CD1c-positive myeloid dendritic cell (primary cell): ENCODE measurements at regions not wholly inside any gene's neighbourhood (a gene's known extent, or its start where the extent isn't known, plus 50 kb on each side); places are given as distances from the start of the nearest gene placed in this dataset.

Source experiments
- DNase-seq: peaks from one replicate; pipeline ENCODE4 v3.0.0-alpha.2; 2016; ENCODE audit errors: extremely low spot score

GRCh38 chr12:124188561-124189405, 106.1 kb upstream of the RFLNA start:
- no peak for DNase-seq

DNA sequence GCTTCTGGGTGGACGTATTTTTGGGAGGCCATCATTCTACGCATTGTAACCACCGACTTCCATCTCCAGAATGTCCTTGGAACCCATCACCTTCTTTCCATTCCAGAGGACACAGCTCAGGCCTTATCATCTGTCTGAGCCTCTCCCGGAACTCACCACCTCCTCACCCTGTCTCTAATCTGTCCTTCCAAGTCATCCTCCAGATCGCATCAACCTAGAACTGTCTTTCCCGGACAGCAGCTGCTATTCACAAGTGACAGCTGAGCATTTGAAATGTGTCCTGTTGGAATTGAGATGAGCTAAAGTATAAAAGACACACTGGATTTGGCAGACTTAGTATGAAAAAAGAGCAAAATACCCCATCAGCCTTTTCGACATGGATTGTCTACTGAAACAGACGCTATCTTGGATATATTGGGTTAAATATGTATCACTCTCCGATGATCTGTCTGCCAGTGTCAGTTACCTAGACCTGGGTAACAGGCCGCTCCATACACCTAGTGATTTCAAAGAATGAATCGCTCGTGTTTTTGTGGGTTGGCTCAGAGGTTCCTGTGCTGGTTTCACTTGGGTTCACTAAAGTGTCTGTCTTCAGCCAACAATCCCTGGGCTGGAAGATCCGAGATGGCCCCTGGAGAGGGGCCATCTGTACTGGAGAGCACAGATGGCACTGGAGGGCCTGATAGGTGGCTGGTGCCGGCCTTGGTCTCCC, 104.4 kb upstream of the RFLNA start:
- no peak for DNase-seq

GRCh38 chr12:124191024-124191359, 103.9 kb upstream of the RFLNA start:
- peak; percentile 41 for DNase-seq

- no peak for DNase-seq
Measured at GRCh38 chr12:124191966-124192365, 102.9 kb upstream of the RFLNA start.

DNA sequence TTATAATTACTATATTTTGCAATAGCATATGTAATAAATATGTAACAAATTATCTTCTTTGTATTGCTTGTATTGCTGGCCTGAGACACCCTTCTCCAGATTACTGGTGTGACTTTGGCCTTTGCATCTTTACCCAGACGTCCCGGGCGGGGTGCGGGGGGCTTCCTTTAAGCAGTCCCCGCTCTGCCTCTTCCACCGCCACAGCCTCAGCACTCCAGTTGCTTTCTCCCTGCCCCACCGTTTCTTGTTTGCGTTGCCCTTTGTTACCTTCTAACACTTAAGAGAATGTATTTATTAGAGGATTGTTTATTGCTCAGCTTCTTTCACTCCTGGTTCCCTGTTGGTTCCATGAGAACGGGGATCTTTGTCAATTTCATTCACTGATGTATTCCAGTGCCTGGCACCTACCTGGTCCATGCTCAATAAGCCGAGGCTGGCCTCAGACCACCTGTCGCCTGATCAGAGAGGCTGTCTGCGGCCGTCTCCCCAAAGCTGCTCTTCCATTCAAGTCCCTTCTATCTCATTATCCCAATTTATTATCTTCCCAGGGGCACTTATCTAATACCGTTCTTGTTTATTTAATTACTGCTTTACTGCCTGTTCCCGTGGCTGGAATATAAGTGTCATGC, 100.5 kb upstream of the RFLNA start:
- DNase-seq, result no peak

GRCh38 chr12:124194893-124195566, 99.9 kb upstream of the RFLNA start:
- DNase-seq, result no peak

GRCh38 chr12:124195567-124195942, 99.3 kb upstream of the RFLNA start:
- no peak for DNase-seq

GRCh38 chr12:124196236-124196635, 98.7 kb upstream of the RFLNA start:
- no peak for DNase-seq

DNA sequence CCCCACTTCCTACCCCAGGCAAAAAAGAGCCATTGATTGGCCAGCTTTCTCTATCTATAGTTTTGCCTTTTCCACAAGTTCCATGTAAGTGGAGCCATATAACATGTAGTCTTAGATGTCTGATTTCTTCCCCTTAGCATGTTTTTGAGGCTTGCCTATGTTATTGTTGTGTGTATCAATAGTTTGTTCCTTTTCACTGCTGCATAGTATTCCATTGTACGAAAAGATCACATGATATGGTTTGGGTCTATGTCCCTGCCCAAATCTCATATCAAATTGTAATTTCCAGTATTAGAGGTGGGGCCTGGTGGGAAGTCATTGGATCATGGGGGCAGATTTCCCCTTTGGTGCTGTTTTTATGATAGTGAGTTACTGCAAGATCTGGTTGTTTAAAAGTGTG, 93.6 kb upstream of the RFLNA start:
- no peak for DNase-seq

GRCh38 chr12:124203176-124203575, 91.7 kb upstream of the RFLNA start:
- DNase-seq, result no peak

DNA sequence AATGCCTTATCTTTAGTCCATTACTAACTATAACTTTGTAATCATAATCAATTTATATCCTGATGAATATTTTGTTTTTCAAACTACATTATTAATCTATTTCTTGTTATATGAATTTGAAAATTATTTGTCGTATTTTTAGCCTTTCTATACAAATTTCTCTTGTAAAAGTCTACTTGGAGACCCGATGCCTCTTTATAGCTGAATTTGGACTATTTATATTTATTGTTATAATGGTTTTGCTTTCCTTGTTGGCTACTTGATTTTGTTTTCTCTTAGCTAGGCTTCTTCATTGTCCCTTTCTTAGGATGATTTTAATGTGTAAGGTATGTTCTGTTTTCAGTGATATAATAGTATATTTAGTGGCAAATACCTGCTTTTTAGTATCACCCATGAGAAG, 89.5 kb upstream of the RFLNA start:
- no peak for DNase-seq

GRCh38 chr12:124207049-124207448, 87.8 kb upstream of the RFLNA start:
- DNase-seq, result no peak

DNA sequence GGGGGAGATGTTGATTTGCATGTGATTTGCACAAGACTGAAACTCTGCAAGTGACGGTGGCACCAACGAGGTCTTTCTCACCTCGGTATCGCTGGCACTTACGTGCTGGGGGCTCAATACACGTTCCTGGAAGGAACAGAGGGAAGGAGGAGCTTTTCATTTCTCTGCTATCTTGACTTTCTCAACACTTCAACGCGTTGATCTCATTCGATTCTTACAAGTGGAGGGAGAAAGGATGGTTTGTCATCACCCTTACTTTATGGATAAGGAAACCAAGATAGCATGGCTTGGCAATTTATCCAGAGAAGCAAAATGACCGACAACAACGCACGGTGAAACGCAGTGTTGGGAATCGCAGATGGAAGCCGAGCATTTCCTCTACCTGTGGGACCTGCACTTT, 87.3 kb upstream of the RFLNA start:
- DNase-seq, result no peak

DNA sequence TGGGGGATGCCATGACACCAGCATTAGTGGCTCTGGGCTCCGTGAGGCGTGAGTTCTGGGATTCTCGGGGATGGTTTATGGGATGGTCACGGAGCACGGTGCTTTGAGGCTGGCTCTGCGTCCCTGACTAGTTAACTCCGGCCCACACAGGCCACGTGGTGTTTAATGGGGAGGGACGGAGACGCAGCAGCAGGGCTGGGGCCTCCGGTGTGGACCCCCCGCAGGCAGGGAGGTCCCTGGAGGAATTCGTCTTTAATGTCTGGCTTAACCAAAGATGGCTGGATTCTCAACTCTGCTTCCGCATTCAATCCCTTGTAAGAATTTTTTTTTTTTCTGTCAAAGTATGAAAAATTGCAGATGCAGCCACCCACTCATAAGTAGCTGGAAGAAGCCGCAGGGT, 86.4 kb upstream of the RFLNA start:
- no peak for DNase-seq

GRCh38 chr12:124210991-124211577, 83.8 kb upstream of the RFLNA start:
- DNase-seq, result no peak

DNA sequence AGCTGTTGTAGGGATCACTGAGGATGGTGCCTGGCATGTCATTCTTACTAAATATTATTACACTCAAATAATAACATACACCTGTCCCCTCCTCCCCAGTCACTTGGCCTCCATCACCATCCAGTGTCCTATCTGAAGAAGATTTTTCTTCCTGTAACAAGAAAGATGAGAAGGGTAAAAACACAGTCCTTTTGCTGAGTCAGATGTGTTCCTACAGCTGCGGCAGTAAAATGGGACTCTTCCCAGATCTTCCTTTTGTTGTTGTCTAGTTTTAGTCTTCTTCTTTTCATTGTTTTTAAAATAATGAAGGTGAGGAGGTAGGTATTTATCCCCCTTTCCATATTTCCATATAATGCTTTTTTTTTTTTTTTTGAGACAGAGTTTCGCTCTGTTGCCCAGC, 83.1 kb upstream of the RFLNA start:
- DNase-seq, result no peak

- no peak for DNase-seq
Measured at GRCh38 chr12:124213666-124214347, 81.1 kb upstream of the RFLNA start.

GRCh38 chr12:124214574-124214973, 80.3 kb upstream of the RFLNA start:
- no peak for DNase-seq

DNA sequence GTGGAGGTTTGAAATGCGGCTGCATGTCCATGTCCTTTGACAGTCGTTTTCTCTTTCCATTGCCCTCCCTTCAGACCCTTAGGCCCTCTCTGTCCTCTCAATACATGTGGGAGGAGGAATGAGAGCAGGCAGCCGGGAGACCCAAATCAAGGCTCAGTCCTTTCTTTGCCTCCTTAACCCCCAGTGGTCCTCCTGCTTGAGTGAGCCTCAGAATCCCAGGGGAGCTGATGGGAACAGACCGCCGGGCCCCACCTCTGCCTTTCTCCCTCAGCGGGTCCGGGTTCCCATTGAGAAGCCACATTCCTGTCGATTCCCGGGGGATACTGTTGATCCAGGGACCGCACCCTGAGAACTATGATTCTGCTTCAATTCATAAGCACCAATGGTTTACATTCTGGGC, 77.9 kb upstream of the RFLNA start:
- DNase-seq, result no peak

DNA sequence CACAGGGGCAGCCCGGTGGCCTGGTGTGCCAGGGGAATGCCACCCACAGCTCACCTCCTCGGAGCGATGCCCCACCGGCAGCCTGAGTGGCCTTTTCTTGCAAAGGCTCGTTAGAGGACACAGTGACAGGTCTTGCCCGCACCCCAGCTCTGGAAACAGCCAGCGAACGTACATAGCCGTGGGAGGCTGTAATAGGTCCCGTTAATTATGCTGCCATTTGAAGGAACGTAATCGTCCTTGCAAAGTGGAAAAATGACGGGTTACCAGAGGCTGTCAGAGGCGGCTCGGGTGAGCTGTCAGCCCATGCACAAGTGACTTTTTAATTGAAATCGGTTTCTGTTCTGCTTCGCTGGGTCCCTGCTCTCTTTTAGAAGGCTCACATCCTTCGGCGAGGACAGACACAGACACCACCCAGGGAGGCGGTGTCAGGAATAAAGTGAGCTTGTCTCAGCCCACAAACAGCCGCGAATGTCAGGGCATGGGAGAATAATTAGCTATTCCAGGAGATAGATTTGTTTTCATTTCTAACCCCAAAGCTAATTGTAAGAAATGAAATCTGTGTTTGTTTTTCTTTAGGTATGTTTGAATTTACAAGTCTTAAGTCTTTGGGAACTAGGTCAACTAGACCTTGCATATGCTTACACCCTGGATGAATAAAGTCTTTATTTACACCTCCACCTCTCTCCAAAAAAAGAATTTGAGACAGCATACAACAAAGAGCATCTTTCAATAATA, 77.2 kb upstream of the RFLNA start:
- peak; percentile 59 for DNase-seq

DNA sequence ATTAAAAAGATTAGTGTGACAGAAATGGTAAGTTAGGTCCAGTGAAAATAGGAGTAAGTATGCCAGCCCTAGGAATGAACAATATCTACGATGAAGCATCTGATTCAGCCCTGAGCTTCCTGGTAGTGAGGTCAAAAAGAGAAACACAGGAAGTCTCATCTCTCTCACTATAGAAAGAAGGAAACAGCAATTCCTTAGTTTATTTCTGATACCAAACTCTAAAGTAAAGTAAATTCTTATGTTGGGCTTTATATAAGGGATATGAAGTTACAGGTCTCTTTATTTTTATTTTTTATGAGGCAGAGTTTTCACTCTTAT, 76.7 kb upstream of the RFLNA start:
- DNase-seq, result peak; percentile 15
